ENCODE measurements at regions not wholly inside any gene's neighbourhood (a gene's known extent, or its start where the extent isn't known, plus 50 kb on each side); places are given as distances from the start of the nearest gene placed in this dataset.

DNA sequence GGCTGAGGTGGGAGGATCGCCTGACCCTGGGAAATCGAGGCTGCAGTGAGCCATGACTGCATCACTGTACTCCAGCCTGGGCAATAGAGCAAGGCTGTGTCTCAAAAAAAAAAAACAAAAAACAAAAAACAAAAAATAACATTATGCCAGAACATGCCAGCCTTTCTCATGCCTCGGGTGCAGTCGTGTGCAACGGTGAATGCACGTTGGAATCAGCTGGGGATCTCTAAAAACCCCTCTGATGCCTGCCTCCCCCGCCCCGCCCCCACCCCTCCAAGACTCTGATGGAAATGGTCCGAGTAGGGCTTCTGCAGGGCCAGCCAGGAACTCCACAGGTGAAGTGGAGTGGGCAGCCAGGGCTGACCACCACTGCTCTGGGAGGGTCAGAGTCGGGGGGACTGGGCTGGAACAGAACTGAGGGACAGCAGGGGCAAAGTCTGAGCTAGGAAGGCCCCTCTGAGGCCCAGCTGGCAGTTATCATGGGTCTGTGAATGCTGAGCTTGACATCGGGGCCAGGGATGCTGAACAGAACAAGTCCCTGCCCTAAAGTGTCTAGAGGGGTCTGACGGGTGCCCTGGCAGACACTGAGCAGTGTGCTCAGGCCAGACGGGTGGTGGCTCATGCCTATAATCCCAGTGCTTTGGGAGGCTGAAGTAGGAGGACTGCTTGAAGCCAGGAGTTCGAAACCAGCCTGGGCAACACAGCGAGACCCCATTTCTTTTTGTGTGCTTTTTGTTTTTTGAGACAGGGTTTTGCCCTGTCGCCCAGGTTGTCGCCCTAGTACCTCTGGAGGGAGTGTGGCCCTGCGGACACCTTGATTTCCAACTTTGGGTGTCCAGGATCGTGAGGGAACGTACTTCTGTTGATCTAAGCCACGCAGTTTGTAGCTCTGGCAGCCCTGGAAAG lies 193.4 kb upstream of the GSE1 start:
- TF ChIP-seq, protein P1, sequence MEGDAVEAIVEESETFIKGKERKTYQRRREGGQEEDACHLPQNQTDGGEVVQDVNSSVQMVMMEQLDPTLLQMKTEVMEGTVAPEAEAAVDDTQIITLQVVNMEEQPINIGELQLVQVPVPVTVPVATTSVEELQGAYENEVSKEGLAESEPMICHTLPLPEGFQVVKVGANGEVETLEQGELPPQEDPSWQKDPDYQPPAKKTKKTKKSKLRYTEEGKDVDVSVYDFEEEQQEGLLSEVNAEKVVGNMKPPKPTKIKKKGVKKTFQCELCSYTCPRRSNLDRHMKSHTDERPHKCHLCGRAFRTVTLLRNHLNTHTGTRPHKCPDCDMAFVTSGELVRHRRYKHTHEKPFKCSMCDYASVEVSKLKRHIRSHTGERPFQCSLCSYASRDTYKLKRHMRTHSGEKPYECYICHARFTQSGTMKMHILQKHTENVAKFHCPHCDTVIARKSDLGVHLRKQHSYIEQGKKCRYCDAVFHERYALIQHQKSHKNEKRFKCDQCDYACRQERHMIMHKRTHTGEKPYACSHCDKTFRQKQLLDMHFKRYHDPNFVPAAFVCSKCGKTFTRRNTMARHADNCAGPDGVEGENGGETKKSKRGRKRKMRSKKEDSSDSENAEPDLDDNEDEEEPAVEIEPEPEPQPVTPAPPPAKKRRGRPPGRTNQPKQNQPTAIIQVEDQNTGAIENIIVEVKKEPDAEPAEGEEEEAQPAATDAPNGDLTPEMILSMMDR (IDR thresholded peaks at IDR 0.05) = no peak
- TF ChIP-seq EP300 (IDR thresholded peaks at IDR 0.05; ENCODE audit: low read depth) = no peak
